Renal cortical epithelial cell (primary cell): ENCODE measurements at regions not wholly inside any gene's neighbourhood (a gene's known extent, or its start where the extent isn't known, plus 50 kb on each side); places are given as distances from the start of the nearest gene placed in this dataset.
A peak's percentile ranks its signal among the peaks of the same experiment; 100 is the strongest.

Experiments used
- DNase-seq: peaks from one replicate; pipeline ENCODE4 v3.0.0-alpha.2; 2011; ENCODE audit warnings: low read depth

DNA sequence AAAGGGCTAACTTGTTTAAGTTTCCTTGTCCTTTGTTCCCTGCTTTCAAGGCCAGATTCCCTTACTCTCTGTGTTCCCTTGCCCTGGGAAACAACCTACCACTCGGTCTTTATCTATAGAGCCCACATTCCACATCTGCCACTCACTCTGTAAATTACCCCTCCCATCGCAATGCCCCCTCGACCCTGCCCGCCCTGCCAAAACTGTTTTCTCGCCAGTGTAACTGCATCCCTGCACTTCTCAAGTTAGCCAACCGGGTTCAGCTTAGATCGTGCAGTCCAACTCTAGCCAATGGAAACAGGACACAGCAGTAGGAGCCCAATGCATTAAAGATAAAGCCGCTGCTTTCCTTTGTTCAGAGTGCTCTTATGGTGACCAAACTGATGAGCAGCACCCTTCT lies 263.6 kb downstream of the TBL1XR1 start:
- DNase-seq, result no peak

DNA sequence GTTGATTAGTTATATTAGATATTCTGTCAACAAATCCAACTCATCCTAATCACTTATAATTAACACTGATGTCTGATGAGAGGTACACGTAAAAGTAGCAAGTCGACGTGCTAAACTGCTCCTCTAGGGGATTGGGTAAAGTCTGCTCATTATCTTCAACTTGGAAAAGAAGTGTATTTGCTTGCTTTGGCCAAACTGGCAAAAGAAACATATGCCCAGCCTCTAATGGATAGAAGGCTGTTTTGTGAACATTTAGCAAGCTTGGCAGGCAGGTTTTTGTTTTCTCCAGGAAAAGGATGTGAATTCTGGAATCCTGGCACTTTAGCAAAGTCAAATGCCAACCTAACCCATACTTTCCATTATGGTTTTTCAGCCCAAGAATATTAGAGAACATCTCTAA lies 264.8 kb downstream of the TBL1XR1 start:
- no peak for DNase-seq

DNA sequence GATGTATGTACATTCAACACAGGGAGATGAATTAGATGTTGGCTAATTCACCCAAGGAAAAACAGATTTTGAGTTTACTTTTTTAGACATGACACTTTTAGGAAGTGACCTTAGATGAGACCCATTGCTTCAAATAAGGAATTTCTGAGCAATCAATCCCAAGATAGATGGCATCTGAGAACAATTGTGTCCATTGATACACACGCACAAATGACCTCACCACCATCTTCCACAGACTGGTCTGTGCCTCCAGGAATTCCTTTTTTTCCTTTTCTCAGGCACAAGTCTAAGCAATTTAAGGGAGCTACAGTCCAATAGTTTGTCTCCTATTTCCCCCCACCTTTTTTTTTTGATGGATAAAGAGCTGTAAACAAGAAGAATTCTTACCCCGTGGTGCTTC lies 265.3 kb downstream of the TBL1XR1 start:
- DNase-seq, result no peak

DNA sequence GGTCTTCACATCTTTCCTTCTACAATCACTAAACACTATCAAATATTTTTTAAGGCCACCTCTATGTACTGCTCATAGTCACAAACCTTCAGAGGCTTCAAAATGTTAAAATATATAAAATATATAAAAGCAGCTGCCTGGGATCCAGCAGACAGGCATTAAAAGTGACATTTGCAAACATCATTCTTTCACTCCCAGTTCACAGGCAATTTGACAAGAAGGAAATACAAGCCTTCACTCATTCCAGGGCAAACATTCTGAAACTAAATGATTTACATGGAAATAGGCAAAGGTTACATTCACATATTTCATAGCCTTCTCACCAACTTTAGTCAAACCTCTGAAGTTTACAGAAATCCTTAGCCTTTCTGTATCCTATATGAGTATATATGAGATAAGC lies 266.3 kb downstream of the TBL1XR1 start:
- no peak for DNase-seq

DNA sequence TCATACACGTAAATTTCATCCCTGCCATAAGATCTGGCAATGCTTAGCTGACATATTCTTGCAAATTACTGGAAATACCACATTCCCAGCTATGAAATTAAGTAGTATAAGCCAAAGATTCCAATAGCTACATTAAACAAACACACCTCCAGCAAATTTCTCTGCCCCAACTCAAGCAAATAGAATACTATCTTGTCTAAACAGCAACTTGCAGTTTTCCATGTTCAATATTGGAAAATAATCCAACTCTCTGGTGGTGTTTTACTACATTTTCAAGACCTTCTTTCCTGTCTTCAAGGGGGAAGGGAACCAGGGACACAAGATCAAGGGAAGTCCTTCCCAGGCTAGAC lies 268.7 kb downstream of the TBL1XR1 start:
- DNase-seq, result no peak

DNA sequence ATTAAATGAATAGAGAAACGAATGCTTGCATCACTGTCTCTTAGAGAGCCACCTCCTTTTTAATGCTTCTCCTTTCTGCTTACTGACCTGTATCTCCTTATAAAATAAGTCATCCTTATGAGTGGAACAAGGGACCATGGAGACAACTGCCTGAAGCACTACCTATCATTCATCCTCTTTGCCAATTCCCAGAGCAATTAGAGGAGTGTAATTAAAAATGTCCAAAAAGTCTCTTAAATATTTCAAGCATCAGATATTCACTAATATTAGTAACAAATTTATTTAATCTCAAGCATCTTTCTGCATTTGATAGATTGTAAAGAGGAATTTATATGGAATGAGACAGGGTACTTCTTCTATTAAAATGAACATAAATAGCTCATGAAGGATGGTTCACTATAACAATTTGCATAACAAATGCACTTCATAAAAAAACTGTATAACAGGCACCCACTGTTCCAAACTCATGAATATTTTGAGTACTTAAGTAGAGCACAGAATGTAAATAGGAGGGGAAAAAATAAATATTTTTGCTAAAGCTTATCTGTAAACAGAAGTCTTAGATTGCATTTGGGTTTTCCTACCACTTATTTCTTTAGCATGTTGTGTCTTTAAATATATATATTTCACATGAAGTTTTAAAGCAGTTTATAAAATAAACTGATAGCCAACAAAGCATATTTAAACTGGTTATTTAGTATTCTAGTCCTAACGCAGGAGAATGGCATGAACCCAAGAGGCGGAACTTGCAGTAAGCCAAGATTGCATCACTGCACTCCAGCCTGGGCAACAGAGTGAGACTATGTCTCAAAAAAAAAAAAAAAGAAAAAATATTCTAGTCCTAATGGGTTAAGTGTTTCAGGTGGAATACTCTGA lies 269.3 kb downstream of the TBL1XR1 start:
- DNase-seq, result peak; percentile 15

DNA sequence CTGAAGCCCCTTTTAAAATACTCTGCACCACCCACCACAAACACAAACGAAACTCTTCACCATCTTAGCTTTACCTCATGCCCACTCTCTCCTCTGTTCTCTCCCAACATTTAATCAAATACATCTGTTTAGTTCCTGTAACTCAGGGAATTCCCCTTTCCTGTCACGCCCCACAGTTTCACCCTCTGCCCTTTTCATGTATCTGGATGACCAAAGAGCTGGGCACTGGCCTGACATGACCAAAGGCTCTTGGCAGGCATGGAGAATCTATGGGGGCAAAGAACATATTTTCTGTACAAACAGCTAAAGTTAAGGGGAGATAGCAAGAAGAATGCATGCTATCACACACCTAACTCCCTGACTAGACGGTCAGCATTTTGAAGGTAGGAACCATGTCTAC lies 270.0 kb downstream of the TBL1XR1 start:
- DNase-seq, result peak; percentile 10

DNA sequence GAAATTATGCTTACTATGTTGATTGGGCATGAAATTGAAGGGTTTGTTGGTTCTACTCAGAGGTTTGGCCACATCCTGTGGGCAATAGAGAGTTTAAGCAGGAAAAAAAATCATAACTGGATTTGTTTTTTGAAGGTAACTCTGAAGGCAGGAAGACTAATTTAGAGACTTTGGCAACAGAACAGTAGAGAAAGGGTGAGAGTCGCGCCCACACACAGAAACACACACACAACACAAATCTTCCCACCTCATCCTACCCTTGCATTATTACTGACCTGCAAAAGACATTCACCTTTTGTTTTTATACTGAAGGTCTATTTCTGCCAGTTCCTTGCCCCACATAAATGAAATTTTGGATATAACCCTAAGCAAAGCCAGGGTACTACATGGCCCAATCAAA lies 270.6 kb downstream of the TBL1XR1 start:
- no peak for DNase-seq

DNA sequence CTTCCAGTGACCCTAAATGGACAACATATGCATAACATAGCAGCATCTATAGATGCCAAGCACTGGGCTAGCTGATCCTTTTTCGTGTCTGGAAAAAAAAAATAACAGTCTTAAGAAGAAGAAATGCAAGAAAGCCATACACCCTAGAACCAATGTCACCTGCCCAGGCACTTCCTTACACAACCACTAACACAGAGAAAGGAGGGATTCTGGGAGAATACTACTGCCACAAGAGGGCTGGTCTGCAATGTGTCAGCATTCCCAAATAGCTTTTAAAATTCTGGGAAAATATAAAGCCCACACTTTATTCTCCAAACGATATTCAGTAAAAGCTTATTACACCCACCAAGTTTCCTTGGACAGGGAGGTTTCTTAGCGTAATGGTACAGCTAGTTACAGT lies 271.2 kb downstream of the TBL1XR1 start:
- no peak for DNase-seq

DNA sequence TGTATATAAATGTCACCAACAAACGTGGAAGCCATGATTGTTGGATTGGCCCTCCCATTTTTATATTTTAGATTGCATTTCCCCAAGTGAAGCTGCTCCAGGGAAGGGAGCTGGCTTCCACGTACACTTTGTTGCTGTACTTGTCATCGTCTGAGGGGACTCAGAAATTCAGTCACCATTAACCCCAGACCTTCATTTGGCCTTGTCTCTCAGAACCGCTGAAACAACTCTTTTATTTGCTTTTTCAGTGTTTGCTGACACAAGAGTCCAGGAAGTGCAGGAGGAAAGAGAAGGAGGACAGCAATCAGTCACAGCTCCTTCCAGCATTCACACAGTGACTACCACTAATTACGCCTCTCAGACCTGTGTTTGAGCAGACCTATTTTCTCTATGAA lies 276.5 kb downstream of the TBL1XR1 start:
- no peak for DNase-seq

DNA sequence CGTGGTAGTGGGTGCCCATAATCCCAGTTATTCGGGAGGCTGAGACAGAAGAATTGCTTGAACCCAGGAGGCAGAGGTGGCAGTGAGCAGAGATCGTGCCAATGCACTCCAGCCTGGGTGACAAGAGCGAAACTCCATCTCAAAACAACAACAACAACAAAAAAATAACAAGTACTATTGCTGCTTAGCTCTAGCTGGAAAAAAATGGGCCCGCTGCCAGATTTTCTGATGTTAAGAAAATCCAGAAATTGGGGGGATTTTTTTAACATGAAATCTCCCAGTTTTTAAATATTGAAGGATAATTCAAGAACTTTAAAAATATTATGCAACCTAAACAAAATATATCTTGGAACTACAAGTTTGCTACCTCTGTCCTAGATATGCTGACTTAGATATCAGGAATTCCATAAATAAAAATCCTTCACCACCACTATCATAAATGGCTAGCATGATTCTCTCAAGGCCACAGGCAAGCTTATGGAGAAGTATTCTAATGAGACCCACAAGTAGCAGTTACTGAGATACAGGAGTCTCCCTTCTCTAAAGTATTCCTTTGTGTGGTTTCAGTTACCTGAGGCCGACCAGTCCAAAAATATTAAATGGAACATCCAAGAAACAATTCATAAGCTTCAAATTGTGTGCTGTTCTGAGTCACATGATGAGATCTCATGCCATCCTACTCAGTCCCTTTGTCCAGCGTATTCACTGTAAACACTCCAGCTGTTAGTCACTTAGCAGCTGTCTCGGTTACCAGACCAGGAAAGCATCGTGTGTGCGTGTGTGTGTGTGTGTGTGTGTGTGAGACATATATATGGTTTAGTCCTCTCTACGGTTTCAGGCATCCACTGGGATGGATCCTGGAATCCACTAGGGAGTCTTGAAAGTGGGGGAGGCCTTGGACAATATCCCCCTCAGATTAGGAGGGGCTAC lies 277.2 kb downstream of the TBL1XR1 start:
- no peak for DNase-seq

DNA sequence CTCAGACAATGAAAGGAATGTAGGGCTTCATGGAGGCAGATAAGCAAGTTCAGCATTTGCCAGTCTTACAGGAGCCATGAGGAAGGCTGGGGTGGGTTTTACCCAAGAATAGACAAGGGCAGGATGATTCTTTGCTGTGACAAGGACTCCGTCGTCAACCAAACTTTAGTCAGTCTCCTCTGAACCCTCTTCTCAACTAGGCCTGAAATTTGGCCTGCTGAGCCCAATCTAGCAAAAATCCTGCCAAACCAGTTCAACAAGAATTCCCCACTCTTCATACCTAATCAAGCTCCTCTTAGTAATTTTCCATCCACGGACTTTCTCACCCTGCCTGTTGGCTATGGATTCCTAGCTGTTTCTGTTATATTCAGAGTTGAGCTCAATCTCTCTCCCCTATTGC lies 280.5 kb downstream of the TBL1XR1 start:
- DNase-seq, result no peak

DNA sequence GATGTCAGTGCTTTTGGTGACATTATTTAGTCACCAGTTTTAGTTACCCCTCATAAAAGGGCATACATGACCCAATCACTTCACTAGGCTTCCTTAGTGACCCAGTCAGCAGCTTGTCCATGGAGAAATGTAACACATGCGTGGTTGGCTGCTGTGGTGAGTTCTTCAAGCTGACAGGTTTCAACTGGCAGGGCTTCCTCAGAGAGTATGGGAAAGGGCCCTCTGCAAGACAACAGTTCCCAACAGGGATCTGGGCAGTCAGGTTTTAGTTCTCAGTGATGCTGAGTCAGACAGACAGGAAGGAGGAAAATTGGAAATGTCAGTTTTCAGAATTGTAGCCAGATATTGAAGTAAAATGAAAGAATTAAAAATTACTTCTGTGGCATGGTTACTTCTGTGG lies 282.5 kb downstream of the TBL1XR1 start:
- no peak for DNase-seq

DNA sequence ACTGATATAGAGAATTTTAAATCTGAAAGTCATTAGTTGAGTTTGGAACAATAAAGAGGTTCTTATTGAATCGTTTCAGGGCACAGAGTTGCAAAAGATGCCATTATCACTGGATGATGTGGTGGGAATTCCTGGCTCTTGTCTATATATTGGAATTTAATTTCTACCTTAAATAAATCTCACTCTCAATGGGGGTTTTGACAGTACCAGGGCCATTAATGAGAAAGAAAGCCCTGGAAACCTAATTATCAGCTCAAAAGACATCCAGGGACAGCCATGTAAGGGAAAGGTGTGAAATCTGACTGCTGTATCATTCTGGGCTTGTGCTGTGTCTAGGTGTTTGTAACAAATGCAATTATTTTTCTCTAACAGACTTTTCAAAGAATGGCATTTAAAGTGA lies 285.7 kb downstream of the TBL1XR1 start:
- DNase-seq, result no peak

DNA sequence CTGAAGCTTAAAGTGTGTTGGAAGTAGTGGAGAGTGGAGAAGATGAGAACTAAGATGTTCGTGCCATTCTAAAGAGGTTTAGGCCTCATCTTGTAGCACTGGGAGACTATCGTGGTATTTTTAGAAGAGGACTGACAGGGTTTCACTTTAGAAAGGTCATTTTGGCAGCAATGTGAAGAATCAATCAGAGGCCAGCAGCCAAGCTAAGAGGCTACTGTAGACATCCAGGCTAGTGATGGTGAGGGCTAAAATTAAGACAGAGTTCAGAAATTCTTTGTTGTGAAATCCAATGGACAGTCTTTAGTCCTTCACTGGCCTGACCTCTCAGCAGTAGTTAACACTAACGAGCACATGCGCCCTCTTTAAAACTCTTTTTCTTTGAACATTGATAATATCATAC lies 288.2 kb downstream of the TBL1XR1 start:
- no peak for DNase-seq

DNA sequence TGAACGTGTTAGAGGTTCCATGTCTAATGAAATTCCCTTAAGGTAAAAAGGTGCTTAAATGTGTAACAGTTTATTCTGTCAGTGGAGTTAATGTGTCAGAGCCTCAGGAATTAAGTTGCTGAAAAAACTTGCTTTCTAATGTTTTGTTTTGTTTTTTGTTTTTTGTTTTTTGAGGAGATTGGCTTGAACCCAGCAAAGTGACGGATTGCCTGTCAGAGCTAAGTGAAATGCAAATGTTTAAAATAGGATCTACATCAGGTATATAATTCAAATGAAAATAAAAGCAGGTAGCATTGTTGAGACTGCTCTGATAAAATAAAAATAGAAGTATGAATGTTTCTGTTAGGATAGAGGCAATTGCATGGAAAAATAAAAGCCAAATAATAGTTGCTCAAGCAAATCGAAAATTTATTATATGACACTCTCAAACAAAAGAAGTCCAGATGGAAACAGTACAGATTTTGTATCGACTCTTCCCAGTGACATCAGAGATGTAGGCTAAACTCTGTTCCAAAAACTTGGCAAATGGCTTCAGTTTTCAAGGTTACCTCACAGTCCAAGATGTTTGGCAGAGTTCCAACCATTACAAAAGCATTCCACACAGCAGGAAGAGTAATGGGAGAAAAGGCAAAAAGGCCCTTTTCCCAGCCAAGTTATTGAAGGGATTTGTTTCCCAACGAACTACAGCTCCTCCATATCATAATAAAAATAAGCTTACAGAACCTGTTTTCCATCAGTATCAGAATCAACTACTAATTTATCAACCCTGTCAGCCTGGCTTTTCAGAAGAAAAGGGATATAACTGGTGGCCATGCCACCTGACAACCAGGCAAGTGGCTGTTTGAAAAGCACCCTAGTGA lies 291.0 kb downstream of the TBL1XR1 start:
- peak; percentile 73 for DNase-seq

DNA sequence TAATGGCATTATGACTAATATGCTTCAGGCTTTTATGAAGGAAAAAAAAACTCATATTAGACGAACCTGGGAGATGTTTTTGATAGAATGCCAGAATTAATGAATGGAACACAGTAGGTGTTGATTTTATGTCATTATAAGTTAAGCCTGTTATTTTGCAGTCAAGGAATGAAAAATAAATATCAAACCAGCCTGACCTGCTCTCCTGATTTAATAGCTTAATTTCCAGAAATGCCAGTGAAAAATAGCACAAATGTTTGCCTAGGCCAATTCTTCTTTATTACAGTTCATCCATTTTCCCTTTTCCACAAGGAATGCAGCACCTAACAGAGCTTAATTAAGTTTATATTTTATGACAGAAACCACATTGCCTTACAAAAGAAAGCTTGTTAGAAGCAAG lies 292.0 kb downstream of the TBL1XR1 start:
- DNase-seq, result no peak

DNA sequence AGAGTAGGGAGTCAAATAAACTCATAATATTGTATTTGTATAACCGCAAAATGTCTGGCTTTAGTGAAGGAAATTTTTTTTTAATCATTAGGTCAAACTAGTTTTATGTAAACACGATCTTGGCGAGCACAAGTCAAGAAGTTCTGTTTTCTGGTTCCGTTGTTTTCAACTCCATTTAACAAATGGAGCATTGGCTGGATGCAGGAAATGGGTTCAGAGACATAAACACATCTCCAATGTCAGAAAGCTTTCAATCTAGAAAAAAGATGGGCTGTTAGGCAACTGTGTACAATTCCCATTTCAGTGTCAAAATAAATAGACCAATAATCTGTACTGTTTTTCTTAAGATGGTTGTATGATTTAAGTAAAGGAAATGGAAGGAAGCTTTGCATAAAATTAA lies 292.8 kb downstream of the TBL1XR1 start:
- no peak for DNase-seq

DNA sequence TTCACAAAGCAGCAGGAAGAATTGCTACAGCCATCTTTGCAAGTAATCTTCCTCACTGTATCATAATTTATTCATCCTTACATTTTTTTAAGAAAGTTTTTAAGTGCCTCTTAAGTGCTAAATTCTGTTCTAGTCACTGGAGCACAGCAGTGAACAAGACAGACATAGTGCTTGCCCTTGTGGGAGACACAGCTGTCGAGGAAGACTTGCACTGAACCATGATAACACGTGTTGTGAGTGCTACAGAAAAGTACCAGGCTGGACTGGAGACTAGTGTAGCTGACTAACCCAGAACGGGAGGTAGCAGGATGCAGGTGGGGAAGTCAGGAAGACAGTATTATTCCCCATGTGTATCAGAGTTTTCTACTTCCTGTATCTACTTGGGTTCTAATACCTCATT lies 300.6 kb downstream of the TBL1XR1 start:
- DNase-seq, result no peak

DNA sequence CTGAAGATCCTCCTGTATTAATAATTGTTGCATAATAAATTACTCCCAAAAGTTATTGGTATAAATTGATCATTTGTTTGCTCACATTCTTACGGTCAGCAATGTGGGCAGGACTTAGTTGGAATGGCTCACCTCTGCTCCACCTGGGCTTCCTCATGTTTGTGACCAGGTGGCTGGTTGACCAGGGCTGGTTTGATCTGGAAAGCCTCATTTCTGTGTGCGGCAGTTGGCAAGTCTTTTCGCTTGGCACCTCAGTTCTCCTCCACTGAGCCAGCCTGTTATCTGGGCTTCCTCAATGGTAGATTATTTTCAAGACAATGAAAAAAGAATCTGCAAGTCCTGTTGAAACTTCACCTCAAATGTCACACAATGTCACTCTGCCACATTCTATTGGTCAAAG lies 301.1 kb downstream of the TBL1XR1 start:
- no peak for DNase-seq

DNA sequence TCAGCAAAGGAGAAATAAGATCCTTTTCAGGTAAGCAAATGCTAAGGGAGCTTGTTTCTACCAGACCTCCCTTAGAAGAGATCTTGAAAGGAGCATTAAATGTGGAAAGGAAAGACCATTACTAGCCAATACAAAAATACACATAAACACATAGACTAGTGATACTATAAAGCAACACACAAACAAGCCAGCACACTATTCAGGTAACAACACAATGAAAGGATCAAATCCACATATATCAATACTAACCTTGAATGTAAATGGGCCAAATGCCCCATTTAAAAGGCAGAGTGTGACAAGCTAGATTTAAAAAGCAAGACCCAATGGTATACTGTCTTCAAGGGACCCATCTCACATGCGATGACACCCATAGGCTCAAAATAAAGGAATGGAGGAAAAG lies 317.6 kb downstream of the TBL1XR1 start:
- no peak for DNase-seq

DNA sequence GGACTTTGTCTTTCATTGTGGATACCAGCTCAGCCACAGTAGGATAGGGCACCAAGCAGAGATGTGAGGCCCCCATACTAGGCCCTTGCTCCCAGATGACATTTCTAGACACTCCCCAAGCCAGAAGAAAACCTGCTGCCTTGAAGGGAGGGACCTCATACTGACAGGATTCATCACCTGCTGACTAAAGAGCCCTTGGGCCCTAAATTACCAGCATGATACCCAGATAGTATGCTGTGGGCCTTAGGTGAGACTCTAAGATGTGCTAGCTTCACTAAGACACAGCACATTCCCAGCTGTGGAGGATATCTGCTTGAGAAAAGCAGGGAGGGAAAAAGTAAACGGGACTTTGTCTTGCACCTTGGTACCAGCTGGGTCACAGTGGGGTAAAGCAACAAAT lies 324.0 kb downstream of the TBL1XR1 start:
- no peak for DNase-seq
